Keratinocyte (primary cell): ENCODE measurements at regions not wholly inside any gene's neighbourhood (a gene's known extent, or its start where the extent isn't known, plus 50 kb on each side); places are given as distances from the start of the nearest gene placed in this dataset.

Experiments used
- DNase-seq: peaks from one replicate; pipeline ENCODE4 v3.0.0-alpha.2; 2011; ENCODE audit warnings: low read depth, missing footprints, low spot score
- FAIRE-seq: peaks from 2 replicates; lab custom pipeline; 2011; peaks lifted over from hg19 to GRCh38; lab: Jason Lieb, UNC
- H2AFZ ChIP-seq: 2 replicates; pipeline ENCODE4 v1.6.0; 2012; ENCODE audit warnings: low read length, control low read depth, inconsistent platforms; ENCODE audit not compliant: control insufficient read depth
- H3K27ac ChIP-seq: 2 replicates; pipeline ENCODE4 v1.5.1; 2011; ENCODE audit warnings: low read length; ENCODE audit not compliant: control insufficient read depth, insufficient read depth
- H3K27me3 ChIP-seq: 3 replicates; pipeline ENCODE4 v1.6.0; 2011; ENCODE audit warnings: low read length; ENCODE audit not compliant: control insufficient read depth, insufficient read depth; ENCODE audit errors: extremely low read depth
- H3K36me3 ChIP-seq, 2 experiments: 2 replicates in 1 of 2; 3 replicates in 1 of 2; pipeline ENCODE4 v1.5.1; 2011; ENCODE audit warnings: low read length in 2 of 2, mild to moderate bottlenecking in 1 of 2; ENCODE audit not compliant: control insufficient read depth in 2 of 2, insufficient read depth in 2 of 2; ENCODE audit errors: extremely low read depth in 1 of 2
- H3K4me1 ChIP-seq: 3 replicates; pipeline ENCODE4 v1.5.1; 2011; ENCODE audit warnings: low read length; ENCODE audit not compliant: control insufficient read depth, insufficient read depth; ENCODE audit errors: extremely low read depth
- H3K4me2 ChIP-seq: 3 replicates; pipeline ENCODE4 v1.6.0; 2011; ENCODE audit warnings: low read depth, low read length; ENCODE audit not compliant: control insufficient read depth, insufficient read depth; ENCODE audit errors: extremely low read depth
- H3K4me3 ChIP-seq, 3 experiments: fragments of 200-600 bp in 1 of 3; sonication (generic) in 1 of 3; 2 replicates in 2 of 3; 3 replicates in 1 of 3; pipeline ENCODE4 v1.5.1; 2011 to 2016; ENCODE audit warnings: low read length in 3 of 3, mild to moderate bottlenecking in 3 of 3, control low read depth in 2 of 3, inconsistent platforms in 1 of 3, low read depth in 1 of 3, mixed read lengths in 1 of 3, mixed run types in 1 of 3, moderate library complexity in 1 of 3; ENCODE audit not compliant: control insufficient read depth in 2 of 3, insufficient read depth in 2 of 3; ENCODE audit errors: extremely low read depth in 1 of 3
- H3K79me2 ChIP-seq: 2 replicates; pipeline ENCODE4 v1.6.0; 2012; ENCODE audit warnings: low read length; ENCODE audit not compliant: control insufficient read depth, insufficient read depth
- H3K9ac ChIP-seq: 3 replicates; pipeline ENCODE4 v1.6.0; 2011; ENCODE audit warnings: low read length; ENCODE audit not compliant: control insufficient read depth, insufficient read depth; ENCODE audit errors: extremely low read depth
- H3K9me1 ChIP-seq: 3 replicates; pipeline ENCODE4 v1.6.0; 2011; ENCODE audit warnings: low read length; ENCODE audit not compliant: control insufficient read depth, insufficient read depth; ENCODE audit errors: extremely low read depth
- H3K9me3 ChIP-seq: 2 replicates; pipeline ENCODE4 v1.5.1; 2012; ENCODE audit warnings: low read depth, low read length; ENCODE audit not compliant: control insufficient read depth
- H4K20me1 ChIP-seq: 3 replicates; pipeline ENCODE4 v1.6.0; 2011; ENCODE audit warnings: low read length; ENCODE audit not compliant: control insufficient read depth, insufficient read depth; ENCODE audit errors: extremely low read depth
- CTCF ChIP-seq, 3 experiments: IDR thresholded peaks in 1 of 3; conservative IDR thresholded peaks in 1 of 3; optimal IDR thresholded peaks in 1 of 3; 2 replicates in 2 of 3; 3 replicates in 1 of 3; pipeline versions ENCODE3 to v1.5.1; 2011; ENCODE audit warnings: low read length in 3 of 3, mild to moderate bottlenecking in 3 of 3, moderate library complexity in 2 of 3, control low read depth in 1 of 3, inconsistent platforms in 1 of 3; ENCODE audit not compliant: insufficient read depth in 2 of 3; ENCODE audit errors: extremely low read depth in 1 of 3
- EZH2 ChIP-seq: IDR thresholded peaks from one replicate; pipeline ENCODE4 v1.6.1; 2012; ENCODE audit warnings: inconsistent platforms, mild to moderate bottlenecking, low read length, moderate library complexity
- dilution Hi-C: fragments of 300-500 bp; cut with MboI; formaldehyde crosslinking; loops from one replicate; pipeline ENCODE4 v1.7.0; 2020; ENCODE audit warnings: low sequenced_read_pairs; ENCODE audit not compliant: extremely low pct_ligation_motif_present

- H3K9me1 ChIP-seq: no peaks in the 10 kb centered on the region
- dilution Hi-C loops: no loop called here
- H3K79me2 ChIP-seq: no peaks in the 10 kb centered on the region
- H3K9ac ChIP-seq: no peak overlapping the region
- no peak overlapping the region for H3K4me3 ChIP-seq
- H3K36me3 ChIP-seq: no peaks in the 10 kb centered on the region
- H3K27me3 ChIP-seq: no peaks in the 10 kb centered on the region
- H4K20me1 ChIP-seq: no peaks in the 10 kb centered on the region
- no peak overlapping the region for H2AFZ ChIP-seq
- peaks cover 13% of the 10 kb centered on the region for H3K4me1 ChIP-seq
- no peaks in the 10 kb centered on the region for H3K9me3 ChIP-seq
- DNase-seq: no peak
- no peak overlapping the region for H3K4me2 ChIP-seq
- no peak overlapping the region for H3K27ac ChIP-seq
- no peak for FAIRE-seq
- TF ChIP-seq CTCF (optimal IDR thresholded peaks at IDR 0.05 in 1 of 3, IDR thresholded peaks at IDR 0.05 in 1 of 3, conservative IDR thresholded peaks at IDR 0.05 in 1 of 3; ENCODE audit: extremely low read depth in 1 of 3, insufficient read depth in 2 of 3, low read length in 3 of 3): no peak
- no peak for TF ChIP-seq EZH2
These were observed 103.5 kb downstream of the LSM3 start for GRCh38 chr3:14282001-14282705.

- H3K4me2 ChIP-seq: no peak overlapping the region
- dilution Hi-C loops: no loop called here
- H3K4me3 ChIP-seq: no peak overlapping the region
These were observed 104.1 kb downstream of the LSM3 start for GRCh38 chr3:14282706-14283075.

More at GRCh38 chr3:14282706-14283075, 104.1 kb downstream of the LSM3 start:
- TF ChIP-seq EZH2: no peak
- no peak for TF ChIP-seq CTCF (optimal IDR thresholded peaks at IDR 0.05 in 1 of 3, IDR thresholded peaks at IDR 0.05 in 1 of 3, conservative IDR thresholded peaks at IDR 0.05 in 1 of 3; ENCODE audit: extremely low read depth in 1 of 3, insufficient read depth in 2 of 3, low read length in 3 of 3)
- H3K27me3 ChIP-seq: no peaks in the 10 kb centered on the region
- no peak overlapping the region for H3K9ac ChIP-seq
- no peaks in the 10 kb centered on the region for H4K20me1 ChIP-seq
- H3K27ac ChIP-seq: no peak overlapping the region
- no peak overlapping the region for H2AFZ ChIP-seq
- no peaks in the 10 kb centered on the region for H3K9me1 ChIP-seq
- DNase-seq (no peak), FAIRE-seq (no peak)
- no peaks in the 10 kb centered on the region for H3K36me3 ChIP-seq
- H3K79me2 ChIP-seq: no peaks in the 10 kb centered on the region
- H3K4me1 ChIP-seq: peaks cover 13% of the 10 kb centered on the region
- no peaks in the 10 kb centered on the region for H3K9me3 ChIP-seq
